CD4-positive, alpha-beta T cell (primary cell): ENCODE measurements at regions not wholly inside any gene's neighbourhood (a gene's known extent, or its start where the extent isn't known, plus 50 kb on each side); places are given as distances from the start of the nearest gene placed in this dataset.

Source experiments
- ATAC-seq: fragments of 200-7000 bp; cut with Tn5 transposase; one replicate; pipeline ENCODE4 v1.10.0; 2022; ENCODE audit warnings: mild to moderate bottlenecking; ENCODE audit not compliant: poor library complexity
- CTCF ChIA-PET: fragments of 350-600 bp; sonication (Branson Sonifier 250); formaldehyde crosslinking; loops from one replicate; lab custom pipeline; 2021; ENCODE audit warnings: antibody characterized with exemption, inconsistent platforms; lab: Charles Lee
- POLR2A ChIA-PET: fragments of 350-600 bp; sonication (Branson Sonifier 250); formaldehyde crosslinking; loops from one replicate; lab custom pipeline; 2021; ENCODE audit warnings: antibody characterized with exemption, inconsistent platforms; lab: Charles Lee
- DNase-seq, 14 experiments: peaks; one replicate each; pipeline ENCODE4 v3.0.0-alpha.2; 2013 to 2020; ENCODE audit warnings: mixed read lengths in 2 of 14
- H3K27ac ChIP-seq, 2 donors: one replicate each; pipeline versions ENCODE4 v1.5.1 to v1.7.0; 2013; ENCODE audit warnings: low read length in 2 of 2, low read depth in 1 of 2, mild to moderate bottlenecking in 1 of 2
- H3K27me3 ChIP-seq, 2 experiments: 1 replicate in 1 of 2; 2 replicates in 1 of 2; pipeline versions ENCODE4 v1.6.1 to v1.7.0; 2013; ENCODE audit warnings: low read length in 2 of 2, control low read depth in 1 of 2, mild to moderate bottlenecking in 1 of 2, moderate library complexity in 1 of 2; ENCODE audit not compliant: insufficient read depth in 2 of 2, control insufficient read depth in 1 of 2
- H3K36me3 ChIP-seq: one replicate; pipeline ENCODE4 v1.6.1; 2013; ENCODE audit warnings: low read length, control low read depth; ENCODE audit not compliant: insufficient read depth
- H3K4me1 ChIP-seq: one replicate; pipeline ENCODE4 v1.6.1; 2013; ENCODE audit warnings: low read length, control low read depth; ENCODE audit not compliant: insufficient read depth
- H3K4me3 ChIP-seq: one replicate; pipeline ENCODE4 v1.5.1; 2013; ENCODE audit warnings: mild to moderate bottlenecking, low read length, moderate library complexity
- H3K9me3 ChIP-seq, 2 experiments: 1 replicate in 1 of 2; 2 replicates in 1 of 2; pipeline versions ENCODE4 v1.6.1 to v1.7.0; 2013; ENCODE audit warnings: low read length in 2 of 2, mild to moderate bottlenecking in 2 of 2, control low read depth in 1 of 2, moderate library complexity in 1 of 2; ENCODE audit not compliant: control insufficient read depth in 1 of 2, insufficient read depth in 1 of 2
- H3K27ac Mint-ChIP-seq: one replicate; pipeline ENCODE4 v1.8.0; 2020; ENCODE audit warnings: mixed read lengths
- H3K27me3 Mint-ChIP-seq: one replicate; pipeline ENCODE4 v1.8.0; 2021; ENCODE audit warnings: mixed read lengths
- H3K36me3 Mint-ChIP-seq: one replicate; pipeline ENCODE4 v1.8.0; 2021; ENCODE audit warnings: low read depth, mixed read lengths
- H3K4me1 Mint-ChIP-seq: one replicate; pipeline ENCODE4 v1.8.0; 2021; ENCODE audit warnings: low read depth, mixed read lengths
- H3K4me3 Mint-ChIP-seq: one replicate; pipeline ENCODE4 v1.8.0; 2020; ENCODE audit warnings: mild to moderate bottlenecking, mixed read lengths
- H3K9me3 Mint-ChIP-seq: one replicate; pipeline ENCODE4 v1.8.0; 2020; ENCODE audit warnings: mixed read lengths
- intact Hi-C, 2 experiments: fragments of 100-400 bp; cut with DNase I in 1 of 2; cut with micrococcal nuclease in 1 of 2; formaldehyde crosslinking; loops; one replicate each; pipeline versions ENCODE4 v1.15.1 to v1.9.0; 2023 to 2025; cut with DNase I, micrococcal nuclease
- TF ChIP-seq, protein P1 (sequence below): fragments of 200-600 bp; IDR thresholded peaks from one replicate; pipeline ENCODE4 v1.8.0; 2022; ENCODE audit warnings: antibody characterized with exemption, mild to moderate bottlenecking

DNA sequence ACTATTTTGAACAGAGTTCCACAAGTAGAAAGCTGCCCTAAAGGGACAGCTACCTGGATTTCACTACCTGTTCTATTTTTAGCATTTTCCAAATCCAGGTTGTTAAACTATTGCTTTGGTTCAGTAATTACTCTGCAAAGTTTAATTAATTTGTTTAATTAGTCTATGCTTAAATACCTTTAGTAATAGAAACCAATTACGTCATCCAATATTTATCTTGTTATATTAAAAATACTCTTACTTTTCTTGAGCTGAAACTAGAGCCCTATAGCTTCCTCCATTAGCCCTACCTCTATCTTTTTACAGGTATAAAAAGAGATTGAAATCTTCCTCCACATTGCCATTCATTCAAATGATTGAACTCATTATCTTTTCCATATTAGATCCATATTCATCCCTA lies 514.6 kb downstream of the DSC3 start:
- H3K9me3 ChIP-seq: peaks cover 0 to 2% of the 10 kb centered on the region in 2 experiments
- H3K27me3 Mint-ChIP-seq: no peaks in the 10 kb centered on the region
- POLR2A ChIA-PET: no interaction called here
- intact Hi-C loops: no loop called here
- TF ChIP-seq, protein P1, sequence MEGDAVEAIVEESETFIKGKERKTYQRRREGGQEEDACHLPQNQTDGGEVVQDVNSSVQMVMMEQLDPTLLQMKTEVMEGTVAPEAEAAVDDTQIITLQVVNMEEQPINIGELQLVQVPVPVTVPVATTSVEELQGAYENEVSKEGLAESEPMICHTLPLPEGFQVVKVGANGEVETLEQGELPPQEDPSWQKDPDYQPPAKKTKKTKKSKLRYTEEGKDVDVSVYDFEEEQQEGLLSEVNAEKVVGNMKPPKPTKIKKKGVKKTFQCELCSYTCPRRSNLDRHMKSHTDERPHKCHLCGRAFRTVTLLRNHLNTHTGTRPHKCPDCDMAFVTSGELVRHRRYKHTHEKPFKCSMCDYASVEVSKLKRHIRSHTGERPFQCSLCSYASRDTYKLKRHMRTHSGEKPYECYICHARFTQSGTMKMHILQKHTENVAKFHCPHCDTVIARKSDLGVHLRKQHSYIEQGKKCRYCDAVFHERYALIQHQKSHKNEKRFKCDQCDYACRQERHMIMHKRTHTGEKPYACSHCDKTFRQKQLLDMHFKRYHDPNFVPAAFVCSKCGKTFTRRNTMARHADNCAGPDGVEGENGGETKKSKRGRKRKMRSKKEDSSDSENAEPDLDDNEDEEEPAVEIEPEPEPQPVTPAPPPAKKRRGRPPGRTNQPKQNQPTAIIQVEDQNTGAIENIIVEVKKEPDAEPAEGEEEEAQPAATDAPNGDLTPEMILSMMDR: no peak
- no peak overlapping the region for H3K27ac ChIP-seq
- peaks cover 16% of the 10 kb centered on the region for H3K9me3 Mint-ChIP-seq
- no peaks in the 10 kb centered on the region for H3K4me1 ChIP-seq
- H3K27ac Mint-ChIP-seq: no peak overlapping the region
- no peaks in the 10 kb centered on the region for H3K27me3 ChIP-seq
- no peak overlapping the region for H3K4me3 ChIP-seq
- H3K36me3 Mint-ChIP-seq: no peaks in the 10 kb centered on the region
- no peak for DNase-seq
- H3K4me1 Mint-ChIP-seq: no peaks in the 10 kb centered on the region
- no peak overlapping the region for H3K4me3 Mint-ChIP-seq
- CTCF ChIA-PET: no interaction called here
- H3K36me3 ChIP-seq: no peaks in the 10 kb centered on the region
- no peak for ATAC-seq

DNA sequence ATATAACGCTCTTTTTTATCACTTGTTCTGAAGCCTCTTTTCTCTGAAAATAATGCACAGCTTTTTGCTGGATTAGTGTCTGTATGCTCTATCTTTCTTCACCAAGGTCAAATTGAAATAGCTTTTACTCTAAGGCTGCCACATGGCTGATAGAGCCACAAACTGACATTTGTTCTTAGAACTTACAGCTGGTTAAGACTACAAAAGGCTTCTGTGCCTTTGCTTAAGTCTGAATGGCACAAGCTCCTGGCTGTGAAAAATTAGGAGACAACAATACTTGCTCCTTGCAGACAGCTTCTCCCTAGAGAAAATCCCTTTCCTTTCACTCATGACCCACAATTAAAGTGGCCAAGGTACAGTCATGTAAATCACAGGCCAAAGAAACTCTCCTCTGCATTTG lies 515.3 kb downstream of the DSC3 start:
- Mint-ChIP-seq H3K27me3 (no peaks in the 10 kb centered on the region), H3K27ac (no peak overlapping the region), H3K36me3 (no peaks in the 10 kb centered on the region), H3K4me1 (no peaks in the 10 kb centered on the region), H3K4me3 (no peak overlapping the region), H3K9me3 (peaks cover 16% of the 10 kb centered on the region)
- Histone ChIP-seq H3K4me1 (no peaks in the 10 kb centered on the region), H3K27me3 (no peaks in the 10 kb centered on the region), H3K9me3 (peaks cover 0 to 2% of the 10 kb centered on the region in 2 experiments), H3K27ac (no peak overlapping the region), H3K4me3 (no peak overlapping the region), H3K36me3 (no peaks in the 10 kb centered on the region)
- intact Hi-C loops: no loop called here
- no peak for DNase-seq
- POLR2A ChIA-PET: no interaction called here
- CTCF ChIA-PET: no interaction called here
- no peak for ATAC-seq
- TF ChIP-seq, protein P1: no peak

- ATAC-seq: no peak
- TF ChIP-seq, protein P1: no peak
- intact Hi-C loops: no loop called here
- no peak overlapping the region for H3K4me3 Mint-ChIP-seq
- H3K27me3 Mint-ChIP-seq: no peaks in the 10 kb centered on the region
- H3K27ac Mint-ChIP-seq: no peak overlapping the region
- DNase-seq: no peak
- H3K9me3 Mint-ChIP-seq: peaks cover 21% of the 10 kb centered on the region
- no peaks in the 10 kb centered on the region for H3K36me3 ChIP-seq
- CTCF ChIA-PET: no interaction called here
- POLR2A ChIA-PET: no interaction called here
- no peak overlapping the region for H3K4me3 ChIP-seq
- H3K27me3 ChIP-seq: no peaks in the 10 kb centered on the region
- H3K9me3 ChIP-seq: no peaks in the 10 kb centered on the region
- H3K4me1 ChIP-seq: no peaks in the 10 kb centered on the region
- no peaks in the 10 kb centered on the region for H3K4me1 Mint-ChIP-seq
- H3K27ac ChIP-seq: no peak overlapping the region
- H3K36me3 Mint-ChIP-seq: no peaks in the 10 kb centered on the region
Observed at GRCh38 chr18:30522288-30522929, 520.1 kb downstream of the DSC3 start.
